ENCODE measurements at regions not wholly inside any gene's neighbourhood (a gene's known extent, or its start where the extent isn't known, plus 50 kb on each side); places are given as distances from the start of the nearest gene placed in this dataset.
"Not testable (repeated sequence)": the region's sequence is repeated elsewhere in the genome, so short reads cannot be mapped to it uniquely, and the experiment has no call there.

DNA sequence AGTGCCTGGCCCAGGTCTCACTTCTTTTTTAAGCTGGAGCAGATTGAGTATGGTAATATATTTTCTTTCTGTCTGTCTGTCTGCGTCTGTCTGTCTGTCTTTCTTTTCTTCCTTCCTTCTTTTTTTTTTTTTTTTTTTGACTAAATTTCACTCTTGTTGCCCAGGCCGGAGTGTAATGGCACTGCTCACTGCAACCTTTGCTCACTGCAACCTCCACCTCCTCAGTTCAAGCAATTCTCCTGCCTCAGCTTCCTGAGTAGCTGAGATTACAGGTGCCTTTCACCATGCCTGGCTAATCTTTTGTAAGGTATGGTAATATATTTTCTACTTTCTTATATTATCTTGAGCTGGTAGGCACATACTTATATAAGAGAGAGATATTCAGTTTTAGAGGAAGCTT lies 196.3 kb upstream of the MARCKS start:
- no peak for DNase-seq

DNA sequence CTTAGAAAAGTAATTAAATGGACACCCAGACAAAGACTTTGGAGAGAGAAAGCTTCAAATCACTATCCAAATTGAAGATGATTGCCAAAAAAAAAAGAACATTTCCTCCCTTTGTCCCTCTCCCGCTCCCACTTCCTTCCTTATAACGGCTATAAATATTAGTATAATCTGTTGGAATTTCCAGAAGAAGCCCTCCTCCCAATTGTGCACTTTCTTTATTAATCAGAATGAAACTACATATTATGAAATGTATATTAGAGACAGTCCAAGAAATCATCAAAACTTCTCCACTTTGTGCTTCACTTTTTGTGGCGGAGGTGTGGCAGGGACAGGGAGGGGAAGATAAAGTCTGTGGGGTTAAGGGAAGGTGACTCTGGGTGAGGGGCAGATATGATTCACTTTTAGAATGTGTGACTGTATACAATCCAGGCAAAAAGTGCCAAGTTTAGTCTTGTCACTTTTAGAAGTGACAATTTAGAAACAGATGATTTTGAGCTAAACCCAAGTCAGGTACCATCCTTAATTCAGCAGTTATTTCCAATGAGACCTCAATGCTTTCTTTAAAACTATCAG lies 195.0 kb upstream of the MARCKS start:
- no peak for DNase-seq

DNA sequence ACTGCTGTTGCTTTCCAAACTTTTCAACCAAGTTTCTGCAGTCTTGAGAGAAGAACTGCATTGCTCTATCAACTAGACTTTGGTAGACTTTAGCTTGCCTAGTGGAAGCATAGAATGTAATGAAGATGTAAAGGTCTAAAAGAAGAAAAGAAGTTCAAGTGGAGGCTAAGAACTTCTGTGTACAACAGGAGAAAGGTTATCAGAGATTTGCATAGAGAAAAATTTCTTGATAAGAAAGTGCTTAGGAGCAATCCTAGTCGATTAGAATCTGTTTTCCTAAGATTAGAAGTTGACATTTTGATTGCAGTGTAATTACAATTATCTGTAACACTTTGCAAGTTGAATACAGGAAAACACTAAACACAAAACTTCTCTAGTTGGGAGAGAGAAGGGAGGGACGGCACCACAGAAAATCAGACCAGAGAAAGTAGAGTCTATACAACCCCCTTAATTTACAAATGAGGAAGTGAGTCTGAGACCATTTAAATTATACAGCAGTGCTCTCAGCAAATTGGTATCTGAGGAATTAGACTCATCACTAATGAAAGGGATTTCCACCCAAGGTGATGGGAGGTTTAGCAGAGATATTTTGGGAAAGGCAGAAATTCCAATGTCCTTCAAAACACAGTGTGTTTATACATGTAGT lies 194.3 kb upstream of the MARCKS start:
- no peak for DNase-seq

DNA sequence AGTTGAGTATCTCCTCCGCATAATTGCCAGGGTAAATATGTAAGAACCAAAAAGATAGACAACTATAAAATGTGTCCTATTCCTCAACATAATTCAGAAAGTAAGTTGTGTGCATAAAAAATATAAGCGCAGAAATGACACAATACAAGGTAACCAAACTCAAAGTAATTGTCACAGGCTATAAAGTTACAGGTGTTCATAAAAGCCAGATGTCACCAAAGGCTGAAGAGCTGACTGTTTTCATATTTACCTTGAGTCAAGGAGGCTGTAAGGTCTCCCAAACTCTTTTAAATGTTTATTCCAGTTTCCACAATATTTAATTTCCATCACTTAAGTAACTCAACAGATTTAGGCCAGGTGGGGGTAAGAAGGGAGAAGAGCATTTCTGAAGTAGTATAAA lies 192.2 kb upstream of the MARCKS start:
- DNase-seq = no peak

DNA sequence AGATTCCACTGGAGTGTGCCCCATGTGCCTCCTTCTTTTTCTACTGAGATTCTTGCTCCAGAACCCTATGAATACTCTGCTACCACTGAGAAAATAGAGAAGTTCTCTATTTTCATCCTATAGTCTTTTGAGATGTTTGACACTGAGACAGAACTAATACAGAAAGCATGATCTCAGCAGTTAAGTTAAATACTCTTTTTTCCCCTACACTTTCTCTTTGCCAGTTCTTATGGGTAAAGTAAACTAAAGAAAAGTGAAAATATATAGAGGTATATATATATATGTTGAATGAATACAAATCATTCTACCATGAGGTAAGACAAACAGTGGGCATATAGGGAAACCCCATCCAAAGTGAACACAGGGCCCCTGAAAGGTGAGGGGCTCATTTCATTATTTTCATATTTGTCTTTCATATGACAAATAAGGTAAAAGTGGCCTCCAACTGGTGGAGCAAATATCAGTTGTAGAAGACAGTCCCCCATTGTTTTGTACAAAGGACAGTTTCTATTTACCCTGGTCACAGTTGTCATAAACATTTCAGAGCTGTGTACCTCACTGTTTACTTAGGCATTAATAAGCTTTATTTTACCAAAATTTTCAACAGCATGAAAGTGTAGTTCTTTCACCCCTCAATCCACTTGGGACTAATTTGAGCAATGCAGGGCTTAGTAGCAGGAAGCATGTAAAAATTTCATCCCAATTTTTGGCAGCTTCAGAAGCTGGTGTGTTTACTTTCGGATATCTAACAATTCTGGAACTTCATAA lies 188.3 kb upstream of the MARCKS start:
- no peak for DNase-seq

DNA sequence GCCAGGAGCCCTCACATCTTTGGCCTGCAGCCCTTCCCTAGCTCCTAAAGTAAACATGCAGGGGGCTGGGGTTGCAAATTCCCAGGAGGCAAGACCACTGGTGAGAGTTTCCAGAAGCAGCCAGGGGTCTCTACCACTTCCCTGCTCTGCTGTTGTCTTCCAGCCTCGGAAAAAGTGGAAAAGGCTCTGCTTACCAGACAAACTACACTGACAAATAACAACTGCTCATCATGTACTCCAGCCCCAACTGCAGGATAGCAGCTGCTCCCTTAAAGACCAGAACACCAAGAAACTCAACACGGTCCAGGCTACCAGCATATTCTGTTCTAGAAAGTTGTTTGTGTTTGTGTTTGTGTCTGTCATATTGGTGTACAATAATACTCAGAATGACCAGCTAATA lies 187.5 kb upstream of the MARCKS start:
- DNase-seq = no peak

DNA sequence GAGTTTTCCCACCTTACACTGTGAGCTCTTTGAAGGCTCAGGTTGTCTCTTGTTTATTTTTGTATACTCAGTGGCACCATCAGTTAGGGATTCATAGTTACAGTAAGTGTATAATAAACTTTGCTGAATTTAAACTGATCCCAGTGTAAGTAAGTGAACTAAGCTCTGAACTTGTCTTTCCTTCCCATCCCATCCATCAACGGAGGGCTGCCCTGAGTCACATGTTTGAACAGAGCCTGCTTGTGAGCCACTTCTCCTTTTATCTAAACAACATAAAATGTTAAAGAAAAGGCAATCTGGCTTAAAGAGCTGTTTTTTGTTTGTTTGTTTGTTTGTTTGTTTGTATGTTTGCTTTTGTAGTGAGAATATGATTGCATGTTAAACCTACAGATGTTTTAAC lies 185.7 kb upstream of the MARCKS start:
- no peak for DNase-seq

DNA sequence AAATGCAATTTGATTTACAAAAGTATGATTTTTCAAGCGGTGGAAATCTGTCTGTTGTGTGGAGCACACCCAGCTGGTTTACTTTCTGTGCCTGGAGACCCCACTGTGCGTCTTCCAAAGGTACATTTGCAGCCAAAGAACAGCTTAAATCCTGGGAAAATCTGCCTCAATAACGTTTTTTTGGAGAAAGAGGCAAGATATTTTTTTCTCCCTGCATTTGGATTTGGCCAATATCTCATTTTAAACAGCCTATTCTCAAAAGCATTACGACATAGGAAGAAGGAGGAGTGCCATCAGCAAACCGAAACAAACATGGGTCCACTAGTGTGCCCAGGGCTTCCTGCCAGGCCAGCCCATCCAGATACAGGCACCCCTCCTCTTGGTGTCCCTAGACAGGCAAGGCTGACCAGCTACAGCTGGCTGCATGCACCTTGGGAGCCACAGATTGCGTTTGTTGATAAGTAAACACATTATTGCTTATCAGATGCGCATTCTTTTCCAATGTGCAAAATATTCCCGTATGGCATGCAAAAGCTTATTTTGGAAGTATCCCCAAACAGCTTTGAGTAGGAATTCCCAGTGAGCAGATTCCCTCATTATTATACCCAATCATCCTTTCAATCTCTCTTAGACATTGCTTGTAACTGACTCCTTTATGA lies 184.5 kb upstream of the MARCKS start:
- no peak for DNase-seq

DNA sequence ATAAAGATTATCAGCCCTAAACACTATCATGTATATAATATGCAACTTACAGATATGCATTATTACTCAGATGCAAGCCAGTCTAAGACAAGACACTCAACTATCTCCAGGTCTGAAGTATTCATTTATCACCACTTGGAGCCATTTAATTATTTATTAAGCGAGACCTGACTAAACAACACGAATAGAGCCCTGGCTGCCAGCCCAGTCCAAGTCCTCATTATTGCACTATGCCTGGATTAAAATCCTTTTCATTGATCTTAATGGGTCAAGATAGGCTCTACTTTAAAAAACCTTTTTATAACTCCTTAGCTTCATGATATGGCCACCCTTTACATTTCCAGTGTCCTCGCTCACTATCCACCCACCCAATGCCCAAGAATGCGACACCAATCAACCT lies 183.1 kb upstream of the MARCKS start:
- no peak for DNase-seq

DNA sequence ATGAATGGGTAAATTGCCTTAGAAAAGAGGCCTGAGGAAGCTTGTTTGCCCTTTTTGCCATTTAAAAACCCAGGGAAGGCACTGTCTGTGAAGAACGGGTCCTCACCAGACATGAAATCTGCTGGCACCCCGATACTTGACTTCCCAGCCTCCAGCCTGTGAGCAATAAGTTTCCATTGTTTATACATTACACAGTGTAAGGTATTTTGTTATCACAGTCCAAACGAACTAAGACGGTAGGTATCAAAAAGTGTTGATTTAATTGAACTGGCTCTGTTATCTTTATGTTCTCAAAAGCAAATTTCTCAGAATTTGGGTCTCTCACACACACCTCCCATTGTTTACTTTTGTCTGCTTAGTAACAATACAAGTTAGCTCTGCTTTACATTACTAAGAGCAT lies 181.1 kb upstream of the MARCKS start:
- DNase-seq = no peak

DNA sequence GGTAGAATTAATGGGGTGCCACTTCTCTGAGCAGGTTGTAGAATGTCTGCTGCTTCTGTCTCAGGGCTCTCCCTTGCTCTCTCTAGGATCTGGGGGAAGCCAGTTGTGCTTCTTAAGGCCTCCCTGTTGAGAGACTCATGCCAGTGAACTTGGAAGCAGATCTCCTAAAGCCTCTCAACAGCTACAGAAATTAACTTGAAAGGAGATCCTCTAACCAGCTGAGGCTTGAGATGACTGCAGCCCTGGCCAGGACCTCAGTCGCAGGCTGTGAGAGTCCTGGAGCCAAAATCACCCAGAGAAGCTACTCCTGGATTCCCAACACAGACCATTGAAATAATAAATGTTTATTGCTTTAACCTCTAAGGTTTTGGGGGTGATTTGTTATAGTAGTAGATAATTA lies 180.2 kb upstream of the MARCKS start:
- no peak for DNase-seq

DNA sequence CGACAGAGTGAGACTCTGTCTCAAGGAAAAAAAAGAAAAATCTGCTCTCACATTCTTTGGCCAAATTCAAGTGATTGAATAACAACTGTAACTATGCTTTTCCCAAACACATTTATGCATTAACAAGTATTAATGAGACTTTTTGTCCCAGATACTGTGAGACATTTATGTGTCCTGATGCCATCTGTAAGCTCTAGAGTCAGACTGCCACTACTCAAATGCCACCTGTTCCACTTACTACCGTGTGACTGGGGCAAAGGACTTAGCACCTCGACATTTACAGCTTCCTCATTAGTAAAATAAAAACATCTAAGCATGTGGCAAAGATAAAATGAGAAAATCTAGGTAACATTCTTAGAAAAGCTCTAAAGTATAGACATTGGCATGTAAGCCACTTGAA lies 178.1 kb upstream of the MARCKS start:
- no peak for DNase-seq

DNA sequence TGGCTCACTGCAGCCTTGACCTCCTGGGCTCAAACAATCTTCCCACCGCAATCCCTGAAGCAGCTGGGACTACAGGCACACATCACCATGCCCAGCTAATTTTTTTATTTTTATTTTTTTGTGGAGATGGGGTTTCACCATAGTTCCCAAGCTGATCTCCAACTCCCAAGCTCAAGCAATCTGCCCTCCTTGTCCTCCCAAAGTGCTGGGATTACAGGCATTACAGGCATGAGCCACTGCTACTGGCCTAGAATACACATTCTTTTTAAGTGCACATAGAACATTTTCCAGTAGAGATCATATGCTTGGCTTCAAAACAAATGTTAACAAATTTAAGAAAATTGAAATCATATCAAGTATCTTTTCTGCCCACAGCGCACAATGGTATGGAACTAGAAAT lies 176.8 kb upstream of the MARCKS start:
- no peak for DNase-seq

DNA sequence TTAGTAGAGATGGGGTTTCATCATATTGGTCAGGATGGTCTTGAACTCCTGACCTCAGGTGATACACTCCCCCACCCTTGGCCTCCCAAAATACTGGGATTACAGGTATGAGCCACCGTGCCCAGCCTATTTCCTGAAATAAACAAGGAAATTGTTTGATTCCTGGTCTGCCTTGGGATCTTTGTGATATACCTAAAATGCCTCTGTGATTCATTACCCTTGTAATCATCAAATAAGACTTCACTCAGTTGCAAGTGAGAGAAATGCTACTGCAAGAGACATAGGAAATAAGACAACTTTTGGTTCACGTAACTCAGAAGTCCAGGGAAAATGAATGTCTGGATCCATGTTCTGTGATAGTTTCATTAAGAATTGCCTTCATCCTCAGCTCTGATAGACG lies 173.2 kb upstream of the MARCKS start:
- DNase-seq = no peak

DNA sequence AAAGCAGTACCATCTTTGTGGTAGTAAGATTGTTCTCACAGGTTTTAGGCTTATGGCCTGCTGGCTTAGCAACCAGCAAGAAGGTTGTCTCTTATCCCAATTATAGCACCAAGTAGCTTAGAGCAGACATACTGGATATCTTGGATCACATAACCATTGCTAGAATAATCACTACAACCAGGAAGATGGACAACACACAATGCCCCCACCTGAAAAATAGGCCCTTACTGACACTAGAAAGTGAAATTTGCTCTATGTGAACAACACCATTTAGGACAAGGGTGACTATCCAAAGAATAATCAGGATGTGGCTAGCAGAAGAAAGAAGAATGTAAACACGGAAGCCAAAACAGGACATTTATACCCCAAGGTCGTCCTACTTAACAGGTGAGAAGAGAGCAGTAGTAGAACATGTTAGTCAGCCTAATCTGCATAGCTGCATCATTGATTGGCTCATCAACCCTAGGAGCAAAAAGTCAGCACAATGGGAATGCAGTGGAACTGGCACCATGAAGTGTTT lies 172.7 kb upstream of the MARCKS start:
- DNase-seq = no peak

DNA sequence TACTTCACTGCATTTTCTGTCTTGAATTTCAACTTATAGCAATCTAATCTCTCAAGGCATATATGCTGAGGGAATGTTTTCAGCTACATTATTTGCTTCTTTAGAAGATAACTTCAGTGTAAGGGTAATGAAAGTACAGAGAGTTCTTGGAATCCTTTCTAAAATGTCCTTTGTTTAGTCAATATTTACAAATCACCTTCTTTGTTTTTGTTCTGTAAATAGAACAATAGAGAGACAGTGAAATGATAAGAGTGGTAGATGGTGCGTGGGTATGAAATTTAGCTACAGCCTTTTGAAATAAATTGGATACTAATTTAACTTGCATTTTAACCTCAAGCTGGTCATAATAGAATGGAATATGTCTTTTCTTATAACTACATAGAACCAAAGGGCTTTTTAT lies 171.1 kb upstream of the MARCKS start:
- no peak for DNase-seq

DNA sequence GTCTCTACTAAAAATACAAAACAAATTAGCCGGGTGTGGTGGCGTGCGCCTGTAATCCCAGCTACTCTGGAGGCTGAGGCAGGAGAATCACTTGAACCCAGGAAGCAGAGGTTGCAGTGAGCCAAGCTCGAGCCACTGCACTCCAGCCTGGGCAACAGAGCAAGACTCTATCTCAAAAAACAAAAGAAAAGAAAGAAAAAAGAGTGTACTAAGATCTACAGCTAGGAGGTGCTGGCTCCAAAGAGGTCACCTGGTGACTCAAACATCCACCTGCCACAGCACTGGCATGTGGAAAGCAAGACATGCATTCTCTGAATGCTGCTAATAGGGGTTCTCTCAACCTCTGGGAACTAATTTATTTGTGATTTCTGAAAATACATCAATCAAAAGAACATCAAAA lies 167.5 kb upstream of the MARCKS start:
- DNase-seq = not testable (repeated sequence)

DNA sequence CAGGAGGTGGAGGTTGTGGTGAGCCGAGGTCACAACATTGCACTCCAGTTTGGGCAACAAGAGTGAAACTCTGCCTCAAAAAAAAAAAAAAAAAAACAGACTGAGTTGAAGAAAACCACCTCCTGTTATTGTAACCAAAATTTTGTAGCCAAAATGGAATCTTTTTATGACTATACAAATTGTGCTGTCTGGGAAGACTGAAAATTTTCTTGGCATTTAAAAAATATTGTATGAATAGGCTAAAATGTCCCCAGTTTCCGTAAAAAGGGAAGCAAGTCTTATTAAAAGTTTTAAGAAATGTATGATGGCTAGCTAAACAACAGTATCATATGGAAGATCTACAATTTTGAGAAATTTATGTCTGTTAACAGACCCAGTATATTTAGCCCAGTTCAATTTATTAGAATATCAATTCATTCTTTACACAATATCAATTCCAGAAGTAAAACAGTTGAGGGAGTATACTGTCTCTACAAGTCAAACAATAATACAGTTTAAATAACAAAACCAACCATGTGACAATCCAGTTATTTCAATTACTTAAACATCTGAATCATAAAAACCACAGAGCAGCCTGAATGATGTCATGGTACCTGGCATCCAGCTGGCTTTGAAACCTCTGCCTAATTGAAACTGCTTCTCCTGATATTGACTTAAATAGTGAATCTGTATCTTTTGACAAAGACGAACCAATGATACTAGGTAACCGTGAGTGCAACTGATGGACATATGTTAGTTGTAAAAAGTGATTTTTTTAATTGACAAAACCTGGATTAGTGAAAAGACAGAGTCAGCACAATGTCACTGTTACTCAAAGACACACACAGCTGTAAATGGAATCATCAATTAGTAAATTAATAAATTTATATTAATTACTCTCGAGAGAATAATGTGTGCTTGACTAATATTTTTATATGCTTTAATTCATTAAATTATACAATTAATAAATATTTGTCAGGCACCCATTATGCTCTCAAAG lies 166.6 kb upstream of the MARCKS start:
- DNase-seq = no peak

DNA sequence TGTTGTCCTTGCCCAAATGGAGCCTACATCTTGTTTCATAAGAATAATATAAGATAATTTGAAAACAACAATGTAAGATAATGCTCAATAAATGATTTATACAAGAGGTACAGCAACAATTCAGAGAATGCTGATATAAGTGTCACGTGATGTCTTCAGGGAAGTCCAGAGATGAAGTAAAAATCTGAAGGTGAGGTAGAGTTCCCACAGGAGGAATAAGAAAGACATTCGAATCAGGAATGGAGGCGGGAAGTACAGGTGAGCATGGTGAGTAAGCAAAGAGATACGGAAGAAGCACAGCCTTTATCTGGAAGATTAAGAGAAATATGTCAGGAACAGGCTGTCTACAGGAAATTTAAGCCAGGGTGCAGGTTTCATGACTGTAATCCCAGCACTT lies 165.9 kb upstream of the MARCKS start:
- DNase-seq = no peak

DNA sequence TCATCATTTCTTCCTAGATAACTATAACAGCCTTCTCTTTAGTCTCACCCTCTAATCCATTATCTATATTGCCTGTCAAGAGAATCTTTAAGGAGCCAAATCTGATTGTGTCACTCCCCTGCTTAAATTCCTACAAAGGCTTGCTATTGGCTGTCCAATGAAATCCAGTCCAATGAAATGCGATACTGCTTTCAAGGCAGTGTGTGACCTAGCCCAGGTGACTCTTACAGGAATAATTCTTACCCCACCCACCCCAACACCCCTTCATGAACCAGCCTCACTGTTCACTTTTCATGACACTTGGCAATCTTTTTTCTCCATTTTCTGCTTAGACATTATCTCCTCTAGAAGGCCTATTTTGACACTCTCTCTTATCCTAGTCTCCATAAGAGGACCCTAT lies 163.3 kb upstream of the MARCKS start:
- DNase-seq = no peak

DNA sequence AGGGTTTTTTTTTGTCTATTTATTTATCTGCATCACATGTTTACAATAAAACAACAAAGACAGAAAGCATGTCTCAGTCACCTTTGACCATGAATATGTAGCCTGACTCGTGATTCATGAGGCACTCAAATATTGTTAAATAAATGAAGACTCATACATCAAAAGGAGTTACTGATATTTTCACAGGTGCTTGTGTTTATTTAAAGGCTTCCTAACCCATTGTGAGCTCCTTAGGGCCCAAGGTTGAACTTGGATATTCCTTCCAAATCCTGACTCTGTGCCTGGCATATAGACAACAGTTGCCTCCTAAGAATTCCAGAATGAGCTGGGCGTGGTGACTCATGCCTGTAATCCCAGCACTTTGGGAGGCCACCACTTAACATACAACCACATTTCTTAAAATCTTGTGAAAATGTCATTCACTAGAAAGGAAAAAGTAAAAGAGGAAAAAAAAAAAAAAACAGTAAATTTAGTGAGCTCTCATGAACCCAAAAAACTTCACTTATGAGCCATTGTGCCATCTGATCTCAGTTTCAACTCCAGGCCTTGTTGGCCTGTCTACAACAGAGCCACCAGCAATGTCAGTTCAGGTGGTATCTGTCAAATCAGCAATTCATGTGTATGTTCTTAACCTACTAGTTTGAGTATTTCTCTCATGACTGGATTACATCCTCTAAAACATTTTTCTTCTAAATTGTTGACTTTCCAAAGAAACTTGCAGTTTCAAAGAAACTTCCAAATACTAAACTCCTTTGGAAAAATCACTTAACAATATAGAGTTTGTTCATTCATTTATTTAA lies 162.7 kb upstream of the MARCKS start:
- DNase-seq = no peak

DNA sequence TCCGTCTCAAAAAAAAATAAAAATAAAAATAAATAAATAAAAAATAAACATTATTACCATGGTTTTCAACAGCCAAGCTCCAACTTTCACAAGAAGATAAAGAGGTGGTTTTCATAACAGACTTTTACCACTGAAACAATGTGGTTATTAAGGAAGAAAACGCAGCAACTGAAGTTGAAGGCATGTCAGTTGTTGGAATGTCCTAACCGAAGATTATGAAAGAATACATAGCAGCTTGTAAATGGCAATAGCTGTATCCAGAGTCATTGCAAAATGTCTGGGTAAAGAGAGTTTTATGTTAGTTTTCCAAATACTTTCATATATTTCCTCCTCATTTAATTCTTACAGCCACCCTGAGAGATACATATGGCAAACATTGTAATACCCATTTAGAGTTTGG lies 161.6 kb upstream of the MARCKS start:
- DNase-seq = no peak
